HG03354 (cell line): ENCODE measurements at regions not wholly inside any gene's neighbourhood (a gene's known extent, or its start where the extent isn't known, plus 50 kb on each side); places are given as distances from the start of the nearest gene placed in this dataset.
A peak's percentile ranks its signal among the peaks of the same experiment; 100 is the strongest.

Experiments used
- ATAC-seq: cut with Tn5 transposase; IDR thresholded peaks from one replicate; pipeline ENCODE4 v1.9.1; 2021; ENCODE audit warnings: mild to moderate bottlenecking; ENCODE audit not compliant: unreplicated experiment, poor library complexity, severe bottlenecking

GRCh38 chr4:105002278-105002677 is 144.4 kb upstream of the TET2 start:
- ATAC-seq: no peak

GRCh38 chr4:105014234-105014633 is 132.4 kb upstream of the TET2 start:
- no peak for ATAC-seq

GRCh38 chr4:105014635-105015034 is 132.0 kb upstream of the TET2 start:
- ATAC-seq: no peak

- ATAC-seq: no peak
These were observed 130.9 kb upstream of the TET2 start for GRCh38 chr4:105015750-105016149.

GRCh38 chr4:105022811-105023667 is 123.6 kb upstream of the TET2 start:
- no peak for ATAC-seq

- no peak for ATAC-seq
These were observed 123.0 kb upstream of the TET2 start for GRCh38 chr4:105023668-105024055.

- ATAC-seq: no peak
These were observed 121.2 kb upstream of the TET2 start for GRCh38 chr4:105025263-105026017.

- ATAC-seq: no peak
These were observed 109.7 kb upstream of the TET2 start for GRCh38 chr4:105036991-105037390.

GRCh38 chr4:105042451-105042850 is 104.2 kb upstream of the TET2 start:
- no peak for ATAC-seq

- ATAC-seq: no peak
These were observed 95.8 kb upstream of the TET2 start for GRCh38 chr4:105050896-105051295.

GRCh38 chr4:105057370-105058105 is 89.1 kb upstream of the TET2 start:
- ATAC-seq: peak; percentile 13

- no peak for ATAC-seq
These were observed 88.4 kb upstream of the TET2 start for GRCh38 chr4:105058177-105058812.

- peak; percentile 21 for ATAC-seq
These were observed 87.3 kb upstream of the TET2 start for GRCh38 chr4:105059337-105059736.

- peak; percentile 90 for ATAC-seq
These were observed 86.0 kb upstream of the TET2 start for GRCh38 chr4:105060628-105061027.

GRCh38 chr4:105061136-105061696 is 85.5 kb upstream of the TET2 start:
- peak; percentile 43 for ATAC-seq

- no peak for ATAC-seq
These were observed 84.9 kb upstream of the TET2 start for GRCh38 chr4:105061731-105062130.

- ATAC-seq: no peak
These were observed 80.3 kb upstream of the TET2 start for GRCh38 chr4:105066401-105066800.

GRCh38 chr4:105067431-105067830 is 79.2 kb upstream of the TET2 start:
- no peak for ATAC-seq

- ATAC-seq: no peak
These were observed 78.7 kb upstream of the TET2 start for GRCh38 chr4:105067946-105068345.

- no peak for ATAC-seq
These were observed 78.2 kb upstream of the TET2 start for GRCh38 chr4:105068516-105068915.
